Lung (tissue), 11 donors: ENCODE measurements at regions not wholly inside any gene's neighbourhood (a gene's known extent, or its start where the extent isn't known, plus 50 kb on each side); places are given as distances from the start of the nearest gene placed in this dataset.

Source experiments
- ATAC-seq: fragments of 200-7000 bp; cut with Tn5 transposase; one replicate; pipeline ENCODE4 v1.9.1; 2020; ENCODE audit warnings: moderate number of reproducible peaks; ENCODE audit not compliant: insufficient read depth, low FRiP score
- DNase-seq, 3 donors: peaks; one replicate each; pipeline ENCODE4 v3.0.0-alpha.2; 2013 to 2017
- H3K27ac ChIP-seq, 2 donors: one replicate each; pipeline ENCODE4 v1.5.1; 2013; ENCODE audit warnings: mild to moderate bottlenecking in 2 of 2, moderate library complexity in 2 of 2, control low read depth in 1 of 2, inconsistent platforms in 1 of 2, low read depth in 1 of 2, low read length in 1 of 2
- H3K27me3 ChIP-seq, 3 donors: one replicate each; pipeline ENCODE4 v1.5.1; 2013; ENCODE audit warnings: low read length in 2 of 3; ENCODE audit not compliant: control insufficient read depth in 3 of 3, insufficient read depth in 3 of 3
- H3K36me3 ChIP-seq, 4 donors: one replicate each; pipeline ENCODE4 v1.5.1; 2013; ENCODE audit warnings: low read length in 4 of 4, mild to moderate bottlenecking in 1 of 4, moderate library complexity in 1 of 4; ENCODE audit not compliant: control insufficient read depth in 4 of 4, insufficient read depth in 4 of 4
- H3K4me1 ChIP-seq, 5 donors: one replicate each; pipeline ENCODE4 v1.5.1; 2013; ENCODE audit warnings: low read length in 5 of 5, mild to moderate bottlenecking in 2 of 5, moderate library complexity in 1 of 5; ENCODE audit not compliant: control insufficient read depth in 5 of 5, insufficient read depth in 5 of 5
- H3K4me3 ChIP-seq: one replicate; pipeline ENCODE4 v1.5.1; 2013; ENCODE audit warnings: mild to moderate bottlenecking, control low read depth, moderate library complexity
- H3K9ac ChIP-seq, 2 donors: one replicate each; pipeline ENCODE4 v1.5.1; 2013; ENCODE audit warnings: low read length in 2 of 2, control low read depth in 1 of 2; ENCODE audit not compliant: insufficient read depth in 1 of 2
- H3K9me3 ChIP-seq, 4 donors: one replicate each; pipeline ENCODE4 v1.5.1; 2013; ENCODE audit warnings: low read length in 3 of 4, mild to moderate bottlenecking in 1 of 4, moderate library complexity in 1 of 4; ENCODE audit not compliant: control insufficient read depth in 4 of 4, insufficient read depth in 3 of 4
- WGBS, 2 donors: extraction: QIAGEN DNeasy Blood & Tissue Kit; methylation state at CpG; one replicate each; pipeline ENCODE4 v1.1.7; 2013; 5-methylcytosine and 5-hydroxymethylcytosine counted together
- TF ChIP-seq, protein P1 (sequence below): IDR thresholded peaks from 2 replicates; pipeline ENCODE4 v1.5.1; 2012; ENCODE audit warnings: mild to moderate bottlenecking; ENCODE audit errors: control extremely low read depth, extremely low read depth
- donor health status: control.
- donor health status: control.
- donor health status: Bipolar disorder and iron deficiency.
- donor health status: healthy.
- donor health status: DM: yes; HTN: yes; CAD: no.

- Histone ChIP-seq H3K27ac (peak overlapping the region in 1 of 2 donors; percentile 43), H3K27me3 (no peaks in the 10 kb centered on the region), H3K9me3 (no peaks in the 10 kb centered on the region), H3K4me1 (peaks cover 0 to 41% (median 4%) of the 10 kb centered on the region in 5 donors), H3K9ac (no peak overlapping the region), H3K4me3 (no peak overlapping the region), H3K36me3 (no peaks in the 10 kb centered on the region)
- whole genome bisulfite sequencing, 2 donors: 63 to 70% methylated on average over 14 of the region's 14 CpGs
- peak; percentile 53 for ATAC-seq
- no peak for DNase-seq
- TF ChIP-seq, protein P1, sequence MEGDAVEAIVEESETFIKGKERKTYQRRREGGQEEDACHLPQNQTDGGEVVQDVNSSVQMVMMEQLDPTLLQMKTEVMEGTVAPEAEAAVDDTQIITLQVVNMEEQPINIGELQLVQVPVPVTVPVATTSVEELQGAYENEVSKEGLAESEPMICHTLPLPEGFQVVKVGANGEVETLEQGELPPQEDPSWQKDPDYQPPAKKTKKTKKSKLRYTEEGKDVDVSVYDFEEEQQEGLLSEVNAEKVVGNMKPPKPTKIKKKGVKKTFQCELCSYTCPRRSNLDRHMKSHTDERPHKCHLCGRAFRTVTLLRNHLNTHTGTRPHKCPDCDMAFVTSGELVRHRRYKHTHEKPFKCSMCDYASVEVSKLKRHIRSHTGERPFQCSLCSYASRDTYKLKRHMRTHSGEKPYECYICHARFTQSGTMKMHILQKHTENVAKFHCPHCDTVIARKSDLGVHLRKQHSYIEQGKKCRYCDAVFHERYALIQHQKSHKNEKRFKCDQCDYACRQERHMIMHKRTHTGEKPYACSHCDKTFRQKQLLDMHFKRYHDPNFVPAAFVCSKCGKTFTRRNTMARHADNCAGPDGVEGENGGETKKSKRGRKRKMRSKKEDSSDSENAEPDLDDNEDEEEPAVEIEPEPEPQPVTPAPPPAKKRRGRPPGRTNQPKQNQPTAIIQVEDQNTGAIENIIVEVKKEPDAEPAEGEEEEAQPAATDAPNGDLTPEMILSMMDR: no peak
Observed at GRCh38 chr1:109821831-109822745, 58.4 kb upstream of the EPS8L3 start.

DNA sequence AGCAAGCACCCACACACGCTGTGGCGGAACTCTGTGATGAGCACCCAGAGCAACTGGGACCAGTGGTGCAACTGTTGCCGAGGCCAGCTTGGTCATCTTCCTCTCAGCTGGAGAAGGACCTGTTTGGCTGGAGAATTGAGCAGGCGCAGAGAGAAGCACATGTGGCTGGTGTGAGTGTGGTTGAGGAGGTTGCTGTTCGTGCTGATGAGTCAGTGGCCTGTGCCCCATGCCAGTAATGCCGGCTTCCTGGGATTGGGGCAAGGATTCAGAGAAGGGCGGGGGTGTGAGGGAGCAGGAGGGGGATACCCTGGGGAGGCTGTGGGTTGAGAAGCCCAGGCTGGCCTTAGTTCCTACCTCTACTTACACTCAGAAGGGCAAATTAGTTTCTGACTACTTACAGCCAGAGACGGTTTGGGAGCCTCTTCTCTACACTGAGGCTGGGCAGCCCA, 57.5 kb upstream of the EPS8L3 start:
- H3K36me3 ChIP-seq: no peaks in the 10 kb centered on the region
- no peak overlapping the region for H3K9ac ChIP-seq

DNA sequence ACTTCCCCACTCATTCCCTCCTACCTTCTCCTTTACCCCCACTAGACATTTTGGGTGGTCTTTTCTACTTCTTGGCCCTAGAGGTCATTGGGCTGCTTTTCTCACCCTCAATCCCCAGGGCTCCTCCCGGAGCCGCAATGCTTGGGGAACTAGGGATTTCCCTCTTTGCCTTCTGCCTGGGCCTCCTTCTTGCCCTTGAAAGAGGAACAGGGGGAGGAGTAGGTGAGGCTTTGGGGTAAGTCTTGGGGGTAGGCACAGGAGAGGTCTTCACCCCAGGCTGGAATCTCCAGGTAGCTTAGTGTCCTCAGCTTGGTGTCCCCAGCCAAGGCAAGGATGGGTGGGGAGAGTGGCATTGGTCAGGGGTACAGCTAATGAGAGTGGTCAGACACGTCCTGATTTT, 56.2 kb upstream of the EPS8L3 start:
- TF ChIP-seq, protein P1: no peak
- Histone ChIP-seq H3K4me1 (peaks cover 0 to 36% (median 4%) of the 10 kb centered on the region in 5 donors), H3K27me3 (no peaks in the 10 kb centered on the region), H3K9ac (no peak overlapping the region), H3K4me3 (no peak overlapping the region), H3K9me3 (peaks cover 0 to 3% (median 0%) of the 10 kb centered on the region in 4 donors), H3K36me3 (no peaks in the 10 kb centered on the region), H3K27ac (no peak overlapping the region)
- ATAC-seq (no peak), DNase-seq (no peak)
- WGBS, 2 donors: 64 to 84% methylated on average over 3 of the region's 3 CpGs

More for the DNA sequence above, 57.5 kb upstream of the EPS8L3 start:
- Histone ChIP-seq H3K4me3 (no peak overlapping the region), H3K4me1 (peaks cover 0 to 37% (median 4%) of the 10 kb centered on the region in 5 donors), H3K27ac (peak overlapping the region in 1 of 2 donors; percentile 43), H3K9me3 (no peaks in the 10 kb centered on the region), H3K27me3 (no peaks in the 10 kb centered on the region)
- 39 to 61% methylated on average over 8 of the region's 8 CpGs for WGBS, 2 donors
- ATAC-seq (peak; percentile 55), DNase-seq (no peak)
- TF ChIP-seq, protein P1: no peak
